ENCODE measurements at regions not wholly inside any gene's neighbourhood (a gene's known extent, or its start where the extent isn't known, plus 50 kb on each side); places are given as distances from the start of the nearest gene placed in this dataset.

GRCh38 chr14:39712293-39712999, 280.2 kb upstream of the FBXO33 start:
- no peak overlapping the region for H3K9ac ChIP-seq (ENCODE audit: low read length)
- intact Hi-C loops (cut with micrococcal nuclease), result no loop called here
- ATAC-seq, result no peak
- no peak overlapping the region for H3K4me2 ChIP-seq (ENCODE audit: low read length)
- no peaks in the 10 kb centered on the region for H4K20me1 ChIP-seq (ENCODE audit: insufficient read depth)
- H3K4me3 ChIP-seq (replicated peaks in 1 of 2; ENCODE audit: low read depth in 1 of 2, low read length in 2 of 2), result no peak overlapping the region
- RAD21 ChIA-PET (ENCODE audit: low non-redundant PET in 1 of 2, low total read pairs in 2 of 2, uncharacterized antibody in 2 of 2, unreplicated experiment in 2 of 2), result no interaction called here
- H2AFZ ChIP-seq (ENCODE audit: low read depth, low read length, poor library complexity, severe bottlenecking), result no peak overlapping the region
- no peaks in the 10 kb centered on the region for H3K4me1 ChIP-seq (ENCODE audit: control insufficient read depth in 1 of 2, insufficient read depth in 2 of 2, low read length in 2 of 2)
- H3K27me3 ChIP-seq (ENCODE audit: insufficient read depth, low read length), result no peaks in the 10 kb centered on the region
- H3K79me2 ChIP-seq (ENCODE audit: insufficient read depth, low read length), result no peaks in the 10 kb centered on the region
- no TSS peak for BruUV-seq (replicated peaks)
- no peaks in the 10 kb centered on the region for H3K9me3 ChIP-seq (ENCODE audit: control insufficient read depth in 1 of 2, insufficient read depth in 1 of 2, low read depth in 1 of 2, low read length in 2 of 2)
- no peak for TF ChIP-seq POLR2AphosphoS5 (IDR thresholded peaks at IDR 0.05; ENCODE audit: low read depth, low read length)
- no peak for TF ChIP-seq CTCF (IDR thresholded peaks at IDR 0.05 in 2 of 3, conservative IDR thresholded peaks at IDR 0.05 in 1 of 3; ENCODE audit: borderline replicate concordance in 1 of 3, insufficient read depth in 1 of 3, low read depth in 2 of 3, low read length in 2 of 3)
- TF ChIP-seq SRF (IDR thresholded peaks at IDR 0.05; ENCODE audit: low read depth), result no peak
- TF ChIP-seq EGR1 (IDR thresholded peaks at IDR 0.05; ENCODE audit: low read depth), result no peak
- no peak for TF ChIP-seq ATF3 (IDR thresholded peaks at IDR 0.05)
- no peak for TF ChIP-seq EZH2 (IDR thresholded peaks at IDR 0.05)
- TF ChIP-seq FOSL1 (IDR thresholded peaks at IDR 0.05; ENCODE audit: low read depth), result no peak
- no peak for TF ChIP-seq REST (IDR thresholded peaks at IDR 0.05; ENCODE audit: low read depth)
- no peak for TF ChIP-seq CBX3 (IDR thresholded peaks at IDR 0.05; ENCODE audit: low read depth)
- H3K9me2 ChIP-seq (ENCODE audit: insufficient read depth), result no peaks in the 10 kb centered on the region
- CTCF ChIA-PET, result no interaction called here
- DNase-seq (ENCODE audit: low read depth, low spot score), result no peak
- no peaks in the 10 kb centered on the region for H3K36me3 ChIP-seq (ENCODE audit: control insufficient read depth in 1 of 2, insufficient read depth in 2 of 2, low read length in 2 of 2)
- POLR2A ChIA-PET, result no interaction called here
- H3K27ac ChIP-seq (ENCODE audit: low read depth, low read length), result no peak overlapping the region
